ENCODE measurements at regions not wholly inside any gene's neighbourhood (a gene's known extent, or its start where the extent isn't known, plus 50 kb on each side); places are given as distances from the start of the nearest gene placed in this dataset.

- TF ChIP-seq CTCF (IDR thresholded peaks at IDR 0.05), result no peak
- TF ChIP-seq ZFX (IDR thresholded peaks at IDR 0.05; ENCODE audit: borderline replicate concordance), result no peak
- H3K27ac ChIP-seq, result no peak overlapping the region
These were observed 509.8 kb downstream of the BUD13 start for GRCh38 chr11:116263019-116263418.

GRCh38 chr11:116262370-116262769, 510.4 kb downstream of the BUD13 start:
- no peak for TF ChIP-seq ZFX (IDR thresholded peaks at IDR 0.05; ENCODE audit: borderline replicate concordance)
- no peak for TF ChIP-seq CTCF (IDR thresholded peaks at IDR 0.05)
- no peak overlapping the region for H3K27ac ChIP-seq

- no peak for TF ChIP-seq CTCF (IDR thresholded peaks at IDR 0.05)
- no peak for TF ChIP-seq ZFX (IDR thresholded peaks at IDR 0.05; ENCODE audit: borderline replicate concordance)
- no peak overlapping the region for H3K27ac ChIP-seq
These were observed 511.2 kb downstream of the BUD13 start for GRCh38 chr11:116261606-116262005.

GRCh38 chr11:116258821-116259220, 514.0 kb downstream of the BUD13 start:
- TF ChIP-seq ZFX (IDR thresholded peaks at IDR 0.05; ENCODE audit: borderline replicate concordance) (no peak), CTCF (IDR thresholded peaks at IDR 0.05) (no peak)
- H3K27ac ChIP-seq, result no peak overlapping the region

- H3K27ac ChIP-seq, result no peak overlapping the region
- no peak for TF ChIP-seq ZFX (IDR thresholded peaks at IDR 0.05; ENCODE audit: borderline replicate concordance)
- no peak for TF ChIP-seq CTCF (IDR thresholded peaks at IDR 0.05)
These were observed 514.9 kb downstream of the BUD13 start for GRCh38 chr11:116257883-116258282.

GRCh38 chr11:116257092-116257491, 515.7 kb downstream of the BUD13 start:
- TF ChIP-seq ZFX (IDR thresholded peaks at IDR 0.05; ENCODE audit: borderline replicate concordance) (no peak), CTCF (IDR thresholded peaks at IDR 0.05) (no peak)
- no peak overlapping the region for H3K27ac ChIP-seq

- H3K27ac ChIP-seq, result no peak overlapping the region
- TF ChIP-seq ZFX (IDR thresholded peaks at IDR 0.05; ENCODE audit: borderline replicate concordance) (no peak), CTCF (IDR thresholded peaks at IDR 0.05) (no peak)
These were observed 516.6 kb downstream of the BUD13 start for GRCh38 chr11:116256215-116256614.

Measured in 22Rv1 (cell line).